Right atrium auricular region (tissue), 2 donors: ENCODE measurements at regions not wholly inside any gene's neighbourhood (a gene's known extent, or its start where the extent isn't known, plus 50 kb on each side); places are given as distances from the start of the nearest gene placed in this dataset.

Experiments used
- DNase-seq: peaks from one replicate; pipeline ENCODE4 v3.0.0-alpha.2; 2019; ENCODE audit warnings: low spot score
- H3K27ac ChIP-seq, 2 donors: fragments of 200-600 bp; sonication (generic); 1 replicate in 1 of 2; 2 replicates in 1 of 2; pipeline ENCODE4 v1.5.1; 2016 to 2019
- H3K27me3 ChIP-seq, 2 donors: fragments of 200-600 bp; sonication (generic); one replicate each; pipeline versions ENCODE4 v1.5.1 to v1.6.0; 2017 to 2019
- H3K36me3 ChIP-seq: fragments of 200-600 bp; sonication (generic); one replicate; pipeline ENCODE4 v1.5.1; 2016
- H3K4me1 ChIP-seq, 2 donors: fragments of 200-600 bp; sonication (generic); one replicate each; pipeline versions ENCODE4 v1.5.1 to v1.6.0; 2017 to 2019
- H3K4me3 ChIP-seq, 2 donors: fragments of 200-600 bp; sonication (generic); 1 replicate in 1 of 2; 2 replicates in 1 of 2; pipeline ENCODE4 v1.5.1; 2017 to 2019; ENCODE audit warnings: mild to moderate bottlenecking in 1 of 2, moderate library complexity in 1 of 2
- H3K9me3 ChIP-seq, 2 donors: fragments of 200-600 bp; sonication (generic); one replicate each; pipeline ENCODE4 v1.5.1; 2019
- TF ChIP-seq, protein P1 (sequence below), 2 donors: fragments of 200-600 bp; sonication (generic); IDR thresholded peaks; one replicate each; pipeline ENCODE4 v1.5.1; 2019; ENCODE audit warnings: antibody characterized with exemption in 2 of 2

DNA sequence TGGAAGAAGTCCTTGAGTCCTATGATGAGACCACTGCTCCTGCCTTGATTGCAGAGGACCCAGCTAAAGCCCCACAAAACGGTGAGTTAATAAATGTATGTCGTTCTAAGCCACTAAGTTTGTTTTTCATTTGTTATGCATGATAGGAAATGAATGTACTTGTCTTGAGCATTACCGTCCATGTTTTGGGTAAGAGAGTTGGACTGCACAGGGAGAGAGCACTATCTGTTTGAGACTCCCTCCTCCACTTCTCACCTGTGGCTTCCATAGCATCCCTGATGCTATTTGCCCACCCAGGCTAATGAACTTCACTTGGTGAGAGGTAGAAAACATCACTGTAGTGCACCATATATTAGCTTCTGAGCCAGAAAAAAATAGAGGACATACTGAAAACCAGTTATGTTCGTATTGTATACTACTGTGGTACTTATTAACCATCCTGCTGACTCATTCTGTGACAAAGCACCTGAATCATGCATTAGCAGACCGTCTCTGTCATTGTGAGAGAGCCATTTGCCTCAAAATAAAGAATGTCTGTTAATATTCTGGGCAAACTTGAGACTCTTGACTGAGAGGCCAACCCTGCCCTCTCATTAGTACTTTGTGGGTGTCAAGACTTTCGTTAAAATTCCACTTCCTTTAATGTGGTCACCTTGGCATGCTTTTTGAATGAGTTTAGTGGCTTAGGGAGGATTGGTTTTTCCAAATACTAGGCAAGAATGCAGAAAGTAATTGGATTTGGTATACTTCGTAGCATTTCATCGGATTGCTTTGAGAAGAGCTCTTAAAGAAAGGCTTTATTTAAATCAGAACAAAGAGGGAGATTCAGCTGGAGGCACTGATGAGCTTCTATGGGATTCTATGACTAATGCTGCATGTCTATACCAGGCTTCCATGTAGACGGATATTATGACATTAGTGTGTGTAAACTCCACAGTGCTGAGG lies 99.3 kb upstream of the GRPR start:
- H3K27me3 ChIP-seq: no peaks in the 10 kb centered on the region
- no peak for DNase-seq
- H3K9me3 ChIP-seq: no peaks in the 10 kb centered on the region
- no peak overlapping the region for H3K27ac ChIP-seq
- no peaks in the 10 kb centered on the region for H3K36me3 ChIP-seq
- no peaks in the 10 kb centered on the region for H3K4me1 ChIP-seq
- no peak overlapping the region for H3K4me3 ChIP-seq
- TF ChIP-seq, protein P1, sequence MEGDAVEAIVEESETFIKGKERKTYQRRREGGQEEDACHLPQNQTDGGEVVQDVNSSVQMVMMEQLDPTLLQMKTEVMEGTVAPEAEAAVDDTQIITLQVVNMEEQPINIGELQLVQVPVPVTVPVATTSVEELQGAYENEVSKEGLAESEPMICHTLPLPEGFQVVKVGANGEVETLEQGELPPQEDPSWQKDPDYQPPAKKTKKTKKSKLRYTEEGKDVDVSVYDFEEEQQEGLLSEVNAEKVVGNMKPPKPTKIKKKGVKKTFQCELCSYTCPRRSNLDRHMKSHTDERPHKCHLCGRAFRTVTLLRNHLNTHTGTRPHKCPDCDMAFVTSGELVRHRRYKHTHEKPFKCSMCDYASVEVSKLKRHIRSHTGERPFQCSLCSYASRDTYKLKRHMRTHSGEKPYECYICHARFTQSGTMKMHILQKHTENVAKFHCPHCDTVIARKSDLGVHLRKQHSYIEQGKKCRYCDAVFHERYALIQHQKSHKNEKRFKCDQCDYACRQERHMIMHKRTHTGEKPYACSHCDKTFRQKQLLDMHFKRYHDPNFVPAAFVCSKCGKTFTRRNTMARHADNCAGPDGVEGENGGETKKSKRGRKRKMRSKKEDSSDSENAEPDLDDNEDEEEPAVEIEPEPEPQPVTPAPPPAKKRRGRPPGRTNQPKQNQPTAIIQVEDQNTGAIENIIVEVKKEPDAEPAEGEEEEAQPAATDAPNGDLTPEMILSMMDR (IDR thresholded peaks at IDR 0.05): no peak

DNA sequence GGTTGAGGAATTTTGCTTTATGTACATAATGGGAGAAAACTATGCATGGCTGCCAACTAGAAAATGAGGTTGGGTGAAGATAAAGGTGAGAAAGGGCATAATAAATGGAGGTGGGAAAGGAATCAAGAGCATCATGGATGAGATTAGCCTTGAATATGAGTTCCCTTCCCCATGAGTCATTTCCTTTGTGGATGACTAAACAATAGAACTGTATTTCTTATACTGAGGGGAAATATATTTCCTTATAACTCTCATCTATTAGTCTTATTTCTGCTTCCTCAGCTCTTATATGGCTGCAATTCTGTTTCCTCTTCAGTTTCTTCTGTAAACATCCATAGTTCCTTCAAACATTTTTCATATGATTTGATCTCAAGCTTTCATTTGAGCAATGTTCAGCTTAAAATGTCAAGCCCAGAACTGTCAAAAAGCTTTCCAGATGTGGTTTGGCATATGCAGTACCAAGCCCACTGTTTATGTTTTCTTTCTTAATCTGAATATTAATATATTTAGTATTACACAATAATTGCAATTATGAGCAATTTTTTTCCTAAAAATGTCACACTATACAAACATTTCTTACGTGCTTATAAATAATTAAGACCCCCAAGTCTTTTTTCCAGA lies 100.7 kb upstream of the GRPR start:
- Histone ChIP-seq H3K36me3 (no peaks in the 10 kb centered on the region), H3K4me3 (no peak overlapping the region), H3K27ac (no peak overlapping the region), H3K4me1 (no peaks in the 10 kb centered on the region), H3K27me3 (no peaks in the 10 kb centered on the region), H3K9me3 (no peaks in the 10 kb centered on the region)
- TF ChIP-seq, protein P1 (IDR thresholded peaks at IDR 0.05): no peak
- DNase-seq: no peak

DNA sequence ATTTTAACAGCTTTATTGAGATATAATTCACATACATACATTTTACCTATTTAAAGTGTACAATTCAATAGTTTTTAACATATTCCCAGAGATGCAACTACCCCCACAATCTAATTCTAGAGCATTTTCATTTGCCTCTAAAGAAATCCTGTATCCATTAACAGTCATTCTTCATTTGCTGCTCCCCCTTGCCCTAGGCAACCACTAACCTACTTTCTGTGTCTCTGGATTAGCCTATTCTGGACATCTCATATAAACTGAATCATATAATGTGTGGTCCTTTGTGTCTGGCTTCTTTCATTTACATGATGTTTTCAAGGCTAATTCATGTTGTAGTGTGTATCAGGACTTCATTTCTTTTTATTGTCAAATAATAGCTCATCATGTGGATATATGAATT lies 105.1 kb upstream of the GRPR start:
- Histone ChIP-seq H3K27me3 (no peaks in the 10 kb centered on the region), H3K9me3 (no peaks in the 10 kb centered on the region), H3K4me1 (no peaks in the 10 kb centered on the region), H3K27ac (no peak overlapping the region), H3K36me3 (no peaks in the 10 kb centered on the region), H3K4me3 (no peak overlapping the region)
- DNase-seq: no peak
- TF ChIP-seq, protein P1 (IDR thresholded peaks at IDR 0.05): no peak

DNA sequence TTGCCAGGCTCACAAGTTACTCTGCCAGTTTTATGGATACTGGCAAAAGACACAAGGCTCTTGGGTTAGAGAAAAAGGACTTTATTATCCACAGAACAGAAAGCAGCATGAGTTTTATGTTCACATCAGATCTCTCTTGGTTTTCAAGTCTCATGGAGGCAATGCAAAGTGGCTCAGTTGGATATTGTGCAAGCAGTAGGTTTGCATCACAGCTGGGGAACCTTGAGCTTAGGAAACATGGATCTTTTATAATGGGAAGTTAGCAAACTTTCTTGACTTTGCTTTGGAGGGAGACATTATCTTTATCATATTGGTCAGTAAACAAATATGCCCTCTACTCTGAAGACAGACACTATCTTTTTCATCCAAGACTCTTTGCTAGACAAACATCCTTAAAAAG lies 109.2 kb upstream of the GRPR start:
- H3K4me1 ChIP-seq: no peaks in the 10 kb centered on the region
- H3K27ac ChIP-seq: no peak overlapping the region
- H3K4me3 ChIP-seq: no peak overlapping the region
- TF ChIP-seq, protein P1 (IDR thresholded peaks at IDR 0.05): no peak
- no peaks in the 10 kb centered on the region for H3K27me3 ChIP-seq
- no peaks in the 10 kb centered on the region for H3K9me3 ChIP-seq
- DNase-seq: no peak
- no peaks in the 10 kb centered on the region for H3K36me3 ChIP-seq

DNA sequence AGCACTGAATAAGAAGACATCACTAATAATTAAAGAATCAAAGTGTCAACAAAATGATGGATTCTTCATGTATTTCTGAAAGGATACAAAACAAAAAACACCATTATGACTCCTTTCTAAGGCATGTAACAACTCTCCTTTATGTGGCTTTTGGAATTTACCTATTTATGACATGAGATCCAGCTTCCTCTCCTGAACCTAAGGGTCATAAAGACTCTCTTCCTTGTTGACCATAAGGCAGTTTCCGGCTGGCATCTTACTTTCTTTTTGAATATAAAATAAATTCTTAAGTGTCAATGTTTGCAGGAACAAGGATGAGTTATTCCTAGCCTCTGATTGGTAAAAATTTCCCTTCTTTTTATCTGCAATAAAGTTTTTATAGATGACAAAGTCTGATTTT lies 111.1 kb upstream of the GRPR start:
- Histone ChIP-seq H3K27me3 (no peaks in the 10 kb centered on the region), H3K36me3 (no peaks in the 10 kb centered on the region), H3K9me3 (no peaks in the 10 kb centered on the region), H3K4me3 (no peak overlapping the region), H3K4me1 (no peaks in the 10 kb centered on the region), H3K27ac (no peak overlapping the region)
- DNase-seq: no peak
- TF ChIP-seq, protein P1 (IDR thresholded peaks at IDR 0.05): no peak
